ENCODE measurements at regions not wholly inside any gene's neighbourhood (a gene's known extent, or its start where the extent isn't known, plus 50 kb on each side); places are given as distances from the start of the nearest gene placed in this dataset.

DNA sequence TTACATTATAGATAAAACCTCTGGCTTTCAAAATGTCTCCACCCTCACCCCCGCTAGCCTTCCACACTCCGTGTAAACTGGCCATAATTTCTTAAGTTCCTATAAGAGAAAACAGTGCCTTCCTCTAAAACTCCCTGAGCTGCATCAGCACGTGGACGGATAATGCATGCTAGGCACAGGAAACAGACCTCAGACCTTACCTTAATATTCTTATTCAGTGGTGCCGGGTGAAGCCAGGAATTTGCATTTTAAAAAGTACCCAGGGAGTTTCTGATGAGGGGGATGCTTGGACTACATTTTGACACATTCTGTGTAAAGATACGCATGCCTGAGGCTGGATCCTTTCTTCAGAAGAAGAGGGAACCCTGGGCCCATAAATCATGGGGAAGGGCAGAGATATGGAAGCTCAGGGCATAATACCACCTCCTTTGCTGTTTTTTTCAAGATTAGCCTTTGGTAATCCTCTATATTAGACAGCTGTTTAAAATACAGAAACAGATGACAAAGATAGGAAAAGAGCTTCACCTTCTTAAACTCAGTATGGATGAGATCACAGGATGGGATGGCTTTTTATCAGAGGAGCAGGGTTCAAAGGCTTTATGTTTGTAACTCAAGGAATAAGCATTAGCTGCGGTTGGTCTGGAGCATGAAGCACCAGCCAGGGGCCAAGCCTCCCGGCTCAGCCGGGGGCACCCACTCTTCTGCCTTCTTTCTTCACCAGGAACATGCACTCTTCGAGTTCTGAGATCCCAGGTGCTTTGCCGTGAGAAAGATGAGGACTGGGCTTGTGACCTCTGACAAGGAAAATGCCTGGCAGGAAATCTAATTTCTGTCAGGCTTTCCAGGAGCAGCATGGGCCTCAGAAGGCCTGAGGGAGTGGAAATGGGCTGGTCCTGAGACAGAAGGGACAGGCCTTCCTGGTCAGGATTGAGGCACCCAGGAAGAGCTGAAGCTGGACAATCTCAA lies 218.1 kb upstream of the SOX4 start:
- no peak for DNase-seq (ENCODE audit: low read depth in 4 of 4, low spot score in 3 of 4)

DNA sequence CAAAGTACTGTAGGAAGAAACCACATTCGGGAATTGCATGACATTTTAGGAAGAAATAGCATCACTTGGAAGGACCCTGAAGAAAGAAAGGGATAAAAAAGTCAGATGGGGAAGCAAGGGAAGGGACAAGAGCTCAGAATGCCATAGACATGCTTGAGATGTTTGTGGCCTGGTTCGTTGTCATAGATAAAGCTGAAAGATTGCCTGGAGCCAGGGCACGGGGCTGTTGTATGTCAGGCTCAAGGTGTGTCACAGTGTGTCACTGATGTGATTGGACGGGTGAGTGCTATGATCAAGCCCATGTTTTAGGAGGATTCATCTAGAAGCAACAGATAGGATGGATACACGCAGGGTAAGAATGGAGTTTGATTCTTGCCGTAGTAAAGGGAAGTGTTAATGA lies 216.2 kb upstream of the SOX4 start:
- DNase-seq (ENCODE audit: low read depth in 4 of 4, low spot score in 3 of 4) = no peak

DNA sequence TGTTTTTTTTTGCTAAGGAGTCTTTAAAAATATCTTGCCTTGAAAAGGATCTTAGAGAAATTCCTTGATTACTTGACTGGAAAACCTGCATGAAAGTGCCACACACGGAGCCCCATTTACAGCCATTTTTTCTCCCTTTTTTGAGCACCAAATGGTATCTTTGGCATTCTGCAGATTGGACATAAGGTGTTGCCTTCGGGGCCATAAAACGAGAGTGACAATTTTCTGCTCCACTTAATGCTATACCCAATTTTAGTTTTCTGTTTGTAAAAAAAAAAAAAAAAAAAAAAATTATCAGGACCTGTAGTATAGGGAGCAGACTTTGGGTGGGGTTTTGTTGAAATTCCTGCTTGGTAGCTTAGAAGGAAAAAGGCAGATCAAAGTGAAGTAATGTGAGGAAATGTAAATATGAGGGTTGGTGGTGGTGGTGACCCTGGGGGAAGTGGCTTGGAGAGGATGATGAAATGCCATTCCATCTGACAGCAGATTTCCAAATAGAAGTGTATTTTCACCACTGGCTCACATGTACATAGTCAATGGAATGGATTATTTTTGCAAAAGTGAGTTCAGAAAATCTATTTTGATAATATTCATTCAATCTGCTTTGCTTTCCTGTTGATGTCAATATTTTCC lies 212.1 kb upstream of the SOX4 start:
- DNase-seq (ENCODE audit: low read depth in 4 of 4, low spot score in 3 of 4) = no peak

DNA sequence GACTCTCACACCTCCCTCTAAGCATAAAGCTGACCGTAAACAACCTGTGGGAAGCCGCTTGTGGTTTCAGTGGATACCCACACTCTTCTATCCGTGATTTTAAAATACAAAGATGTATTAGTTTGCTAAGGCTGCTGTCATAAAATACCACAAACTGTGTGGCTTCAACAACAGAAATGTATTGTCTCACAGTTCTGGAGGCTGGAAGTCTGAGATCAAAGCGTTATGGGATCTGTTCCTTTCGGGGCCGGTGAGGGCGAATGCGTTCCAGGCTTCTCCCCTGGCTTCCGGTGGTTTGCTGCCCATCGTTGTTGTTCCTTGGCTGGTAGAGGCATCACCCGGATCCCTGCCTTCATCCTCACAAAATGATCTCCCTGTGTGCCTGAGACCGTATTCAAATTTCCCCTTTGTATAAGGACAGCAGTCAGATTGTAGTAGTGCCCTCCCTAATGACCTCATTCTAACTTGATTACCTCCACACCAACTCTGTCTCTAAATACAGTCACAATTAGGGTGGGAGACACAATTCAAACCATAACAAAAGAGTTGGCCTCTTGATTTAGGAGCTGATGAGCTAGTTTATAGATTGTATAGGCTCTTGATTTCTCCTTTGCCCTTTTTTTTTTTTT lies 210.6 kb upstream of the SOX4 start:
- no peak for DNase-seq (ENCODE audit: low read depth in 4 of 4, low spot score in 3 of 4)

DNA sequence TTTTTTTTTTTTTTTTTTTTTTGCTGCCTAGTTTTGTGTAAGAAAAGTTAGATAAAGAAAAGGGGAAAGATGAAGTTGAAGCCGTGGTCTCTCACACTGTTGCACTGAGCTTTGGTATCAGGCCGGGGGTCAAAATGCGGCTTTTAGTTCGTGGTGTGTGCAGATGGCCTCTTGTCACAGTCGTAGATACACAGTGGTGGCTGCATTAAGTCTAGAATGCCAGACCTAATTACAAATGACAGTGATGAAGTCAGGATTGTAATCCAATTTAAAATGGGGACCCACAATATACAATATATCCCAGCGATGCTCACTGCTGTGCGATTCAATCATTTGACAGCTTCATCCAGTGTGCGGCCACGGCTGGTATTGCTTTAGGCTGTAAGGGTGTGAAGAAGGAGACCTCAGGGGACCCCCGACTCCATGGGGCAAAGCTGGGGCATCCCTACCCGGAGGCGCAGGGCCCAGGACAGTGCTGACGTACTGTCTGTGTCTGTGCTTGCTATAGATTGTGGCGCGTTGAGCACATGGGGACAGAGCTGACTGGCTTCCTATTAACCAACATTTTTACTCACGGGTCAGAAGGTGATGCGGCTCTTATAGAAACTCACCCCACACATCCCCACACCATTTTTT lies 210.0 kb upstream of the SOX4 start:
- DNase-seq (ENCODE audit: low read depth in 4 of 4, low spot score in 3 of 4) = no peak

DNA sequence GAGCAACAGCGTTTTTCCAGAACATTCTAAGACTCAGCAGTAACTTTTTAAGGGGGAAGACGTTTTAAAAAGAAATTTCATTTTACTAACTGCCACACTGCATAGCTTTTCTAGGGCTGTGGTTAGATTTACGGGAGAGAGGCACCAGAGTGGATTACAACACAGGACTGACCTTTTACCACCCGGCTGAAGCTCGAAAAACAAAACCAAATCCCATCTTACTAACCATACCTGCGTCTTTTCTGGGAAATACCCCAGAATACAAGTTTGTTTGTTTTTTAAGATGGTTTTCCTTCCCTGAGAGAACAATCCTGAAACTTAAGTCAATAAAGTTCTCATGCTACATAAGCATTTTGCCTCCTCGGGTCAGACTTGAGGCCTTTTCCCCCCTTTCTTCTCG lies 209.3 kb upstream of the SOX4 start:
- DNase-seq (ENCODE audit: low read depth in 4 of 4, low spot score in 3 of 4) = no peak

DNA sequence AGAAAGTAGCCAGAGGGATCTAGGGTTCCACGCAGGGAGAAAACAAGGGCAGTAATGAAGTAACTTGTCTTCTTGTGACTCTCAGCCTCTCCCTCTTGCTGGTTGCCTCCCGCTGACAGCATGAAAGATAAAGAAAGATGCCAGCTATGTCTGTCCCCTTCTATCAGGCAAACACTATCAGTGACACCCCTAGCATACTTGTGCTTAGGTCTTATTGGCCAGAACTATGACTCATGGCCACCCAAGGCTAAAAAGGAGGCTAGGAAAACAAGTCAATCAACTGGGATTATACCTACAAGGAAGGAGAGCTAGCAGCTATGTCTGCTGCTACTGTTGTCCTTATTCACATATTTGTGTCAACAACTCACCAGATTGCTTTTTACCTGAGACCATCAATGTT lies 206.8 kb upstream of the SOX4 start:
- DNase-seq (ENCODE audit: low read depth in 4 of 4, low spot score in 3 of 4) = no peak

DNA sequence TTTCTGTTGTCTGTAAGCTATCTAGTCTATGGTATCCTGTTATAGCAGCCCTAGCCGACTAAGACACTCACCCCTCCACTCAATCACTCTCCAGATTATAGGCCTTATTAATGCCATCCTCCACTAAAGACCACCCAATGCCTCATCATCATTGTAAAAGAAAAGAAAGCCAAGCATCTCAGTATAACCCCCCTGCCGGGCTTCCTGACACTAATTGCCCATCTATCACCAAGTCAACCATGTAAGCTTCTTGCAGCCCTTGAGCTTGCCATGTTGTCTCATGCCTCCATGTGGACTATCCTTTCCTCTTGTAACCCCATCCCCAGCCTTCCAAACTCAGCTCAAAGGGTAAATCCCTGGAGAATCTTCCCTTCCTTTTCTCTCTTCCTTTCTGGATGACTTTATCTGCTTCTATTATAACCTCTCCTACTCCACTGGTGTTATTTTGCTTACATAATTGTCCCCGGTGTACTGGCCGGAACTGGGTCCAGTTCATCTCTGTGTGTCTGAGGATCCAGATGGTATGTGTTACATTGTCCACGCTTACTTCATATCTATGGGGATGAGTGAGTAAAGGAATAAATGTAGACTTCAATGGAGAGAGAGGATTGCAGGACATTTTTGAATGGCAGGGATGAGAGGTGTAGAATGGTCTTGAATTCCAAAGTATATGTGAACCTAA lies 202.9 kb upstream of the SOX4 start:
- no peak for DNase-seq (ENCODE audit: low read depth in 4 of 4, low spot score in 3 of 4)

DNA sequence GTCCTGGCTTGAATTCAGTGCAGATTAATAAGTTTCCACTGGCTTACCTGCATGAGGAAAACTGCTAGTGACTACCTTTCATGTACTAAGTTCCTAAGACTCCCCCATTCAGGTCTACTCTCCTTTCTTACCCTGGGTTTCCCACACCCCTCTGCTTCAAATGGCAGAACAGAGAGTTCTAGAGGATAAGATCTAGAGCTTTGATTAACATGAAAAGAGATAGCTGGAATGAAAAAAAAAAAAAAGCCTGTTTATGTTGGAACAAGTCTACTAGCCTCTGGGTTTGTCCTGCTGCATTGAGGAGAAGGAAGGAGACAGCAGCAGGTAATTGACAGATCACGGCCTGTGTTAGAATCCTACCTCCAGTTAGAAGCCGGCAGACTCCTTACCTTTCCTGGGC lies 201.4 kb upstream of the SOX4 start:
- no peak for DNase-seq (ENCODE audit: low read depth in 4 of 4, low spot score in 3 of 4)

DNA sequence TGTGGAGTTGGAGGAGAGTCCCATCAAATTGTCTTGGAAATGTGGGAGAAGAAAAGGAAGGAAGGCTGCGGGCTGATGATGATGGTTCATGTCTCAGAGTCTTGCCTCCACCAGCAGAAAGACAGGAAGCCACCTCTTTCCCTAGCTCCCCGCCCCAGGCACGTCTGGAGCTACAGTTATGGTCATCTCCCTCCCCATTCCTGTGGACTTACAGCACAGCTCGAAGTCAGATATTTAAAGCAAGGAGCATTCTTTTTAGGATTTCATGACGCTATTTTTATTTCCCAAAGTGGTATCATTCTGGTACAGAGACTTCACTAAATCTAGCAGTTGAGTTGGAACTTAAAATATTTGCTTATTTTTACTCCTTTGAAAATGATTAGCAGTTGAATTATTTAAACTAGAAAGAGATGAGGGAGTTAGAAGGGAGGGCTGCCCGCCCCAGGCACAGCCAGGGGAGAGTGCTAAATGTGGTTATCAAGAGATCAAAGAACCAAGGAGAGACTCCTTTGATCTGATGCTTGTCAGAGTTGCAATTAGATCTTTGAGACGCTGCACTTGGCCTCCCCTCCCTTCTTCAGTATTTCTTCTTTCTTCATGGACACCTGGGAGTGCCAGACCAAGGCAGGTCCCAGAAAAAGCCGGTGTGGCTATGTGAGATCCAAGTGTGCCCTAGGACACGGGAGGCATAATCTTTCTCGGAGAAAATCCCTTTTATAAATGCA lies 199.9 kb upstream of the SOX4 start:
- DNase-seq (ENCODE audit: low read depth in 4 of 4, low spot score in 3 of 4) = no peak

DNA sequence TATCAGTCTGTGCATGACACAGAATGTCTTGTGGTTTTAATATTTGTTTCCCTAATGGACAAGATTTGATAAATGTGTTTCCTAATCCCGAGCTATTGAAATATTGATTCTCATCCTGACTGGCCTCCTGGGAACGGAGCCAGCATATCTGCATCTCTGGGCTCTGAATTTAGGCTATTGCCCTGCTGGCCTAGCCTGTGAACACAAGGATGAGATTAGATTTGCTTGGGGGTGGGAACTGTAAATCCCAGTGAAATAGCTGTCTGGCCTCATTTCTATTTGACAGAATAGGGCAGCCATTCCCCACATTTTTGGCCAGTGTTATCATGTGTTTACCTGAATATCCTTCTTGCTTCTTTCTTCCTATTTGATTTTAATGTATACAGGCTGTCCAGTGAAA lies 198.4 kb upstream of the SOX4 start:
- no peak for DNase-seq (ENCODE audit: low read depth in 4 of 4, low spot score in 3 of 4)

DNA sequence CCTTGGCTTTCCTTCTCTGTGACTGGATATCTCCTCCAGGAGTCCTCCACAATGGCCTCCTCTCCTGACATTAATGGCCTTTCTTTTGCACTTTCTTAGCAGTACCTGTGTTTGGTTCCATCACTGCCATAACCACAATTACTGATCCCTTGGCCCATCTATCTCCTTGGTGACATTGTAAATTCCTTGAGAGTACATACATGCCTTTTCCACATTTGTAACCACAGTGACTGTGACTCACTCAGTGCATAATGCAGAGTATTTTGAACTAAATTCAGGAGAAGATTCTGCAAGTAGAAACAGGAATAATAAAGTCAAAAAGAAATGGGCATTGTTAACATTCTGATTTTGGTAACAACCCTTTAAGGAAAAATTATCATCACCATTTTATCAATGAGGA lies 197.2 kb upstream of the SOX4 start:
- DNase-seq (ENCODE audit: low read depth in 4 of 4, low spot score in 3 of 4) = no peak

DNA sequence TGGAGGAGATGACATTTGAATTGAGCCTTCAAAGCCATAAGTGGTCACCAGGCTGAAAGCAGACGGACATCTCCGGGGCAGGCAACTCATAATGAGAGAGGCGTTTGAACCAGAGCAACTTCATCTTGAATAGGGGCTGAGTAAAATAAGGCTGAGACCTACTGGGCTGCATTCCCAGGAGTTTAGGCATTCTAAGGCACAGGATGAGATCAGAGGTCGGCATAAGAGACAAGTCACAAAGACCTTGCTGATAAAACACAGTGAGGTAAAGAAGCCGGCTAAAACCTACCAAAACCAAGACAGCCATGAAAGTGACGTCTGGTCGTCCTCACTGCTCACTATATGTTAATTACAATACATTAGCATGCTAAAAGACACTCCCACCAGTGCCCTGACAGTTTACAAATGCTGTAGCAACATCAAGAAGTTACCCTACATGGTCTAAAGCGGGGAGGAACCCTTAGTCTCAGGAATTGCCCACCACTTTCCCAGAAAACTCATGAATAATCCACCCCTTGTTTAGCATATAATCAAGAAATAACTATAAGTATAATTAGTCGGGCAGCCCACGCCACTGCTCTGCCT lies 194.7 kb upstream of the SOX4 start:
- no peak for DNase-seq (ENCODE audit: low read depth in 4 of 4, low spot score in 3 of 4)

DNA sequence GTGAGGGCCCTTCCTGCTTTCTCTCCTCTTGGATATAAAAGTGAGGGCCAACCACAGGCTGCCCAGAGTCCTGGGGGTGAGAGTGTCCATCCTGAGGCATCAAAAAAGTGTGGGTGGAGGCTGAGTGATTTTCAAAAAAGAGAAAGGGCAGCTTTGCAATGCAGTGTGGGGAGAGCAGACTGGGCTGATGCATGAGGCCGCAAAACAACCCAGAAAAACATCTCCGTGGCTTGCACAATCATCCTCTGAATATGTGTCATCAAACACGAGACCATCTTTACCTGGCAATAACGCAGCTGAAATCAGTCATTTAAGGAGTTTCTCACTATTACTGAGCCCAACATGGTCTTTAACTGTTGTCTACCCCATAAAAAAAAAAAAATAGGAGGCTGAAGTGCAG lies 191.2 kb upstream of the SOX4 start:
- DNase-seq (ENCODE audit: low read depth in 4 of 4, low spot score in 3 of 4) = no peak

DNA sequence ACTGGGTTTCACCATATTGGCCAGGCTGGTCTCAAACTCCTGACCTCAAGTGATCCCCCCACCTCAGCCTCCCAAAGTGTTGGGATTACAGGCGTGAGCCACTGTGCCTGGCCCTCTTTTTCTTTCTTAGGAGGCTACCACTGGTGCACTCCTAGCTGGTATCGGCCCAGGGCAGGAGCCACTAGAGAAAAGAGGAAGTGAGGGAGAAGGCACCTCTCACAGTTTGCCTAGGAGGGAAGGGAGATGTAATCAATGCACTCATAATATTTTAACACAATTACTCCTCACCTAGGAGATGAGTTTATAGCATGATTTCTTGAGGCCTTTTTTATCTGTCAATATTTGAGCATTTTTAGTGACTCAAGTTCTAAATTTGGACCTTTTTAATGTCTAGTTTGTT lies 189.0 kb upstream of the SOX4 start:
- DNase-seq (ENCODE audit: low read depth in 4 of 4, low spot score in 3 of 4) = no peak

DNA sequence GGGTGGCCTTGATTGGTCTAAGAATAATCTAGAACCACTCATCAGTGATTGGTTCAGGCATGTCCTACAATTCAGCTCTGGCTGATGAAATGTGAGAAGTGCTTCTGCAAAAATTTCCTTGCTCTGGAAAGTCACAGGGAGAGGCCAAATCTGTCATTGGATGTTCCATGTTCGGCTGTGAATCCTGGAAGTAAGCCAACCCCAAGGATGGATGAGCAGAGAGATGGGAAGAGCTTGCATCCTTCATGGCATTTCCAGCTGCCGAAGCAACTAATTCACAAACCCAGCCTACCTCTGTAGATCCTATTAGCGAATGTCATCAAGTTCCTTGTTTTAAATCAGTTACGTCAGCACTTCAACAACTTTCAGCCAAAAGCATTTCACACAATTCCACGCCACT lies 187.2 kb upstream of the SOX4 start:
- no peak for DNase-seq (ENCODE audit: low read depth in 4 of 4, low spot score in 3 of 4)

DNA sequence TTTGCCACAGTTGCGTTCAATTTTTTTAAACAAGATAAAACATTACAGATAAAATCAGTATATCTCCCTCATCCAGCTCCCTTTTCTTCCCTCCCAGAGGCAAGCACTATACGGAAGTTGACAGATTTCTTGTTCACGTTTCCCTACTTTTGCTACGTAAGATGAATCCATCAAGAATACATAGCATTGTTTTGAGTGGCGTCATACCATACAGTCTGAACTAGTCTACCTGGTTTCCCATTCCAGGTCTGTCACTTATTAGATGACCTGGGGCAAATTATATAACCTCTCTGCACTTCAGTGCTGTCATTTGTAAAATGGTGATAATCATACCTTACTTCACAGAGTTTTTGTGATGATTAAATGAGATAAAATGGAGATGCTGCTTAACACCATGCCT lies 184.3 kb upstream of the SOX4 start:
- DNase-seq (ENCODE audit: low read depth in 4 of 4, low spot score in 3 of 4) = no peak

DNA sequence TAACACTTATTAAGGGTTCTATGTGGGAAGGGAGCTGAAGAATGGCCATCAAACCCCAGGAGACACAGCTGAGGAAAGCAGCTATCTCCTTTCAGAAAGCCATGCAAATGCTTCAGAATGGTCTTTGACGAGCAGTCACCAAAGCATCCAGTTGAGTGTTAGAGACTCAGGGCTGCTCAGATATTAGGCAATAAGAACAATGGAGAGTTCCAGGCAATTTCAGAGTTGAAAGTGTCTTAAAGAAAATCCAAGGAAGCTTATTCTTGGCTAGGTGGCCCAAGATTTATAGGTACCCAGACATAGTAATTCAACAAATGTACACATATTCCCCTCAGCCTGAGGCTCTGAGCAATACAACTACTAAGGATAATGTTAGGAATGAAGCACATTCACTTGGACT lies 180.1 kb upstream of the SOX4 start:
- DNase-seq (ENCODE audit: low read depth in 4 of 4, low spot score in 3 of 4) = no peak

DNA sequence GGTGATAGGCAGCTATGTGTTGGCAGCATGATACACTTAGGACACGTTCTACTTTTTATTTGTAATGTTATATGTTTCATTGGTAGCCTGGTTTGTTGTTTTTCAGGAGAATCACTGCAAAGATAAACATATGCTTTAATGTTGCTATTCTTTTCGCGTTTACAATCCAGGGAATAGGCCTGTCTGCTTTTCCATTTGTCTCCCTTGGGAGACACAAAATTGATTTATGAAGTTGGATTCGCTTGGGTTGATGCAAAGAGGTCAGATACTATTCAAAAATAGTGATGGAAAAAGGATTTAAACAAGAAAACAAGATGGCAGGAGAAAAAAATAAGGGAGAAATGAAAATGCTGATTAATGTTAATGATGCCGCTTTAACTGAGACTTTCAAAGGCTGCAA lies 179.5 kb upstream of the SOX4 start:
- DNase-seq (ENCODE audit: low read depth in 4 of 4, low spot score in 3 of 4) = no peak

Measured in left renal pelvis (tissue), 4 donors.